ENCODE measurements at regions not wholly inside any gene's neighbourhood (a gene's known extent, or its start where the extent isn't known, plus 50 kb on each side); places are given as distances from the start of the nearest gene placed in this dataset.

- no peak overlapping the region for H3K4me2 ChIP-seq (ENCODE audit: insufficient read depth, low read length)
- peaks cover 3% of the 10 kb centered on the region for H3K27me3 ChIP-seq (ENCODE audit: insufficient read depth, low read length, poor library complexity)
- no peak for ATAC-seq (ENCODE audit: insufficient read depth, low read depth)
These were observed 380.2 kb upstream of the MKI67 start for GRCh38 chr10:128506423-128506822.

GRCh38 chr10:128507066-128507465, 380.8 kb upstream of the MKI67 start:
- no peaks in the 10 kb centered on the region for H4K20me1 ChIP-seq (ENCODE audit: insufficient read depth, low read length)
- no peaks in the 10 kb centered on the region for H3K36me3 ChIP-seq (ENCODE audit: insufficient read depth, low read length)
- H3K27ac ChIP-seq (ENCODE audit: low read length) = no peak overlapping the region
- no peaks in the 10 kb centered on the region for H3K9me3 ChIP-seq (ENCODE audit: insufficient read depth, low read length, severe bottlenecking)
- TF ChIP-seq, protein P1, sequence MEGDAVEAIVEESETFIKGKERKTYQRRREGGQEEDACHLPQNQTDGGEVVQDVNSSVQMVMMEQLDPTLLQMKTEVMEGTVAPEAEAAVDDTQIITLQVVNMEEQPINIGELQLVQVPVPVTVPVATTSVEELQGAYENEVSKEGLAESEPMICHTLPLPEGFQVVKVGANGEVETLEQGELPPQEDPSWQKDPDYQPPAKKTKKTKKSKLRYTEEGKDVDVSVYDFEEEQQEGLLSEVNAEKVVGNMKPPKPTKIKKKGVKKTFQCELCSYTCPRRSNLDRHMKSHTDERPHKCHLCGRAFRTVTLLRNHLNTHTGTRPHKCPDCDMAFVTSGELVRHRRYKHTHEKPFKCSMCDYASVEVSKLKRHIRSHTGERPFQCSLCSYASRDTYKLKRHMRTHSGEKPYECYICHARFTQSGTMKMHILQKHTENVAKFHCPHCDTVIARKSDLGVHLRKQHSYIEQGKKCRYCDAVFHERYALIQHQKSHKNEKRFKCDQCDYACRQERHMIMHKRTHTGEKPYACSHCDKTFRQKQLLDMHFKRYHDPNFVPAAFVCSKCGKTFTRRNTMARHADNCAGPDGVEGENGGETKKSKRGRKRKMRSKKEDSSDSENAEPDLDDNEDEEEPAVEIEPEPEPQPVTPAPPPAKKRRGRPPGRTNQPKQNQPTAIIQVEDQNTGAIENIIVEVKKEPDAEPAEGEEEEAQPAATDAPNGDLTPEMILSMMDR (IDR thresholded peaks at IDR 0.05; ENCODE audit: borderline replicate concordance, extremely low read depth, low read length, poor library complexity, severe bottlenecking) = no peak
- TF ChIP-seq EZH2 (IDR thresholded peaks at IDR 0.05; ENCODE audit: borderline replicate concordance, low read depth, low read length, severe bottlenecking) = no peak
- ATAC-seq (ENCODE audit: insufficient read depth, low read depth) (no peak), DNase-seq (no peak)
- peaks cover 3% of the 10 kb centered on the region for H3K27me3 ChIP-seq (ENCODE audit: insufficient read depth, low read length, poor library complexity)
- H3K4me3 ChIP-seq (ENCODE audit: low read depth in 1 of 2, low read length in 2 of 2) = no peak overlapping the region
- no peaks in the 10 kb centered on the region for H3K4me1 ChIP-seq (ENCODE audit: insufficient read depth, low read length)
- H2AFZ ChIP-seq (ENCODE audit: low read depth, low read length) = no peak overlapping the region
- no peak overlapping the region for H3K9ac ChIP-seq (ENCODE audit: low read depth, low read length)
- no peak overlapping the region for H3K4me2 ChIP-seq (ENCODE audit: insufficient read depth, low read length)
- H3K79me2 ChIP-seq (ENCODE audit: insufficient read depth, low read length) = no peaks in the 10 kb centered on the region

More at GRCh38 chr10:128506423-128506822, 380.2 kb upstream of the MKI67 start:
- no peaks in the 10 kb centered on the region for H3K9me3 ChIP-seq (ENCODE audit: insufficient read depth, low read length, severe bottlenecking)
- TF ChIP-seq EZH2 (IDR thresholded peaks at IDR 0.05; ENCODE audit: borderline replicate concordance, low read depth, low read length, severe bottlenecking) = no peak
- TF ChIP-seq, protein P1 (IDR thresholded peaks at IDR 0.05; ENCODE audit: borderline replicate concordance, extremely low read depth, low read length, poor library complexity, severe bottlenecking) = no peak
- no peak overlapping the region for H2AFZ ChIP-seq (ENCODE audit: low read depth, low read length)
- no peaks in the 10 kb centered on the region for H3K36me3 ChIP-seq (ENCODE audit: insufficient read depth, low read length)
- H3K4me1 ChIP-seq (ENCODE audit: insufficient read depth, low read length) = no peaks in the 10 kb centered on the region
- no peak for DNase-seq
- no peak overlapping the region for H3K4me3 ChIP-seq (ENCODE audit: low read depth in 1 of 2, low read length in 2 of 2)
- no peaks in the 10 kb centered on the region for H4K20me1 ChIP-seq (ENCODE audit: insufficient read depth, low read length)
- no peaks in the 10 kb centered on the region for H3K79me2 ChIP-seq (ENCODE audit: insufficient read depth, low read length)
- no peak overlapping the region for H3K9ac ChIP-seq (ENCODE audit: low read depth, low read length)
- no peak overlapping the region for H3K27ac ChIP-seq (ENCODE audit: low read length)

DNA sequence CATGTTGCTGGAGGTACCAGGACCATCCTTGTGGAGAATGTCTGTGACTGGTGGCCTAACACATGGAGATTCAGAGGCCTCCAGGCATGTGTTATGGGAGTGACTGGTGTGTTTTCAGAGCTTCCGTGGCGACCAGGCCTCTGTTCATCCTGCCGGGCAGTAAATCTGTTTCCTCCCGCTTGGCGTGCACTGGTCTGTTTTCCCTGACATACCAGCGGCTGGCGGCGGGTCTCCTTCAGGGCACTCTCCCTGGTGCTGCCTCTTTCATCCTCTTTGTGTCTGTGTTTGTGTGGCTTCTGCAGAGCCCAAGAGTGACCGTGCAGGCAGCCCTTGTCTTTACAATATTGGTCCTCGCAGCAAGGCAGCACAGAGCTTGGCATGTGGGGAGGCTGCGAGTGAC, 385.1 kb upstream of the MKI67 start:
- no peak overlapping the region for H3K4me3 ChIP-seq (ENCODE audit: low read depth in 1 of 2, low read length in 2 of 2)
- H3K4me1 ChIP-seq (ENCODE audit: insufficient read depth, low read length) = no peaks in the 10 kb centered on the region
- ATAC-seq (ENCODE audit: insufficient read depth, low read depth) = no peak
- peaks cover 1% of the 10 kb centered on the region for H3K27me3 ChIP-seq (ENCODE audit: insufficient read depth, low read length, poor library complexity)
- no peaks in the 10 kb centered on the region for H4K20me1 ChIP-seq (ENCODE audit: insufficient read depth, low read length)
- H2AFZ ChIP-seq (ENCODE audit: low read depth, low read length) = no peak overlapping the region
- no peaks in the 10 kb centered on the region for H3K9me3 ChIP-seq (ENCODE audit: insufficient read depth, low read length, severe bottlenecking)
- no peak for TF ChIP-seq EZH2 (IDR thresholded peaks at IDR 0.05; ENCODE audit: borderline replicate concordance, low read depth, low read length, severe bottlenecking)
- TF ChIP-seq, protein P1 (IDR thresholded peaks at IDR 0.05; ENCODE audit: borderline replicate concordance, extremely low read depth, low read length, poor library complexity, severe bottlenecking) = no peak
- H3K27ac ChIP-seq (ENCODE audit: low read length) = no peak overlapping the region
- no peaks in the 10 kb centered on the region for H3K79me2 ChIP-seq (ENCODE audit: insufficient read depth, low read length)
- no peak overlapping the region for H3K4me2 ChIP-seq (ENCODE audit: insufficient read depth, low read length)
- DNase-seq = no peak
- no peak overlapping the region for H3K9ac ChIP-seq (ENCODE audit: low read depth, low read length)
- H3K36me3 ChIP-seq (ENCODE audit: insufficient read depth, low read length) = no peaks in the 10 kb centered on the region

GRCh38 chr10:128512767-128513166, 386.5 kb upstream of the MKI67 start:
- H3K27ac ChIP-seq (ENCODE audit: low read length) = no peak overlapping the region
- no peaks in the 10 kb centered on the region for H3K36me3 ChIP-seq (ENCODE audit: insufficient read depth, low read length)
- H4K20me1 ChIP-seq (ENCODE audit: insufficient read depth, low read length) = no peaks in the 10 kb centered on the region
- H3K4me2 ChIP-seq (ENCODE audit: insufficient read depth, low read length) = no peak overlapping the region
- ATAC-seq (ENCODE audit: insufficient read depth, low read depth) (no peak), DNase-seq (no peak)
- no peaks in the 10 kb centered on the region for H3K9me3 ChIP-seq (ENCODE audit: insufficient read depth, low read length, severe bottlenecking)
- H3K27me3 ChIP-seq (ENCODE audit: insufficient read depth, low read length, poor library complexity) = no peaks in the 10 kb centered on the region
- no peak overlapping the region for H3K4me3 ChIP-seq (ENCODE audit: low read depth in 1 of 2, low read length in 2 of 2)
- no peak overlapping the region for H3K9ac ChIP-seq (ENCODE audit: low read depth, low read length)
- no peaks in the 10 kb centered on the region for H3K79me2 ChIP-seq (ENCODE audit: insufficient read depth, low read length)
- TF ChIP-seq, protein P1 (IDR thresholded peaks at IDR 0.05; ENCODE audit: borderline replicate concordance, extremely low read depth, low read length, poor library complexity, severe bottlenecking) = no peak
- TF ChIP-seq EZH2 (IDR thresholded peaks at IDR 0.05; ENCODE audit: borderline replicate concordance, low read depth, low read length, severe bottlenecking) = no peak
- no peaks in the 10 kb centered on the region for H3K4me1 ChIP-seq (ENCODE audit: insufficient read depth, low read length)
- no peak overlapping the region for H2AFZ ChIP-seq (ENCODE audit: low read depth, low read length)
